ENCODE measurements at regions not wholly inside any gene's neighbourhood (a gene's known extent, or its start where the extent isn't known, plus 50 kb on each side); places are given as distances from the start of the nearest gene placed in this dataset.

DNA sequence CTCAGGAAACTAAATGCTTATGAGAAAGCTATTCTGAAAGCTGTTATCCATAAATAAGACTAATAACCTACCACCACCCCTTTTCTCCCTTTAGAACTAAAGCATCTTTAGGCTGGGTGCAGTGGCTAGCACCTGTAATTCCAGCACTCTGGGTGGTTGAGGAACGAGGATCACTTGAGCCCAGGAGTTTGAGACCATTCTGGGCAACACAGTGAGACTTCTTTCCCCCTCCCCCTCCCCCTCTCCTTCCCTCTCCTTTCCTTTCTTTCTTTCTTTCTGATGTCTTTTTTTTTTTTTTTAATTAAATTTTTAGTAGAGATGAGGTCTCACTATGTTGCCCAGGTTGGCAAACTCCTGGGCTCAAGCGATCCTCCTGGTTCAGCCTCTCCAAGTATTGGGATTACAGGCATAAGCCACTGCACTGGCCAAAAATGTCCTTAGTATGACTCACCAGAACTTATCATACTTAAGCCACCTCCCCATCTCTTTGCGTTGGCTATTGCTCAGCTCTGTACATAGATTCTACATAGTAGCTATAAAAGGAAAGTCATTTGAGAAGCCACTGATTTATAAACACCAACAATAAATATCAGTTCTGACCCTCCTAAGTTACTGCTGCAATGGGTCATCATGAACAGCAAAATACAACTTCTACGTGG is 54.8 kb upstream of the SPDEF start:
- no peak for TF ChIP-seq POLR2A (IDR thresholded peaks at IDR 0.05; ENCODE audit: low read depth, low read length)
- no peak for TF ChIP-seq POLR2AphosphoS5 (IDR thresholded peaks at IDR 0.05; ENCODE audit: low read depth, low read length)
- TF ChIP-seq TAF1 (IDR thresholded peaks at IDR 0.05; ENCODE audit: borderline replicate concordance, low read depth, low read length), result no peak
